Uterus (tissue), 2 donors: ENCODE measurements at regions not wholly inside any gene's neighbourhood (a gene's known extent, or its start where the extent isn't known, plus 50 kb on each side); places are given as distances from the start of the nearest gene placed in this dataset.
"Not testable (repeated sequence)": the region's sequence is repeated elsewhere in the genome, so short reads cannot be mapped to it uniquely, and the experiment has no call there.

Experiments used
- CTCF ChIP-seq, 4 experiments: fragments of 200-600 bp in 2 of 4; fragments of 450-650 bp in 2 of 4; sonication (generic) in 2 of 4; IDR thresholded peaks; one replicate each; pipeline ENCODE4 v1.5.1; 2016 to 2019; ENCODE audit warnings: antibody characterized with exemption in 4 of 4, mild to moderate bottlenecking in 2 of 4, moderate library complexity in 1 of 4
- POLR2A ChIP-seq, 2 donors: fragments of 450-650 bp; IDR thresholded peaks; one replicate each; pipeline ENCODE4 v1.6.1; 2016; ENCODE audit warnings: antibody characterized with exemption in 2 of 2, mild to moderate bottlenecking in 1 of 2, moderate library complexity in 1 of 2

GRCh38 chr21:13810559-13810958, 201.0 kb downstream of the POTED start:
- TF ChIP-seq CTCF, POLR2A (IDR thresholded peaks at IDR 0.05): not testable (repeated sequence)
